GM19395 (cell line): ENCODE measurements at regions not wholly inside any gene's neighbourhood (a gene's known extent, or its start where the extent isn't known, plus 50 kb on each side); places are given as distances from the start of the nearest gene placed in this dataset.
A peak's percentile ranks its signal among the peaks of the same experiment; 100 is the strongest.

Experiments
- ATAC-seq: cut with Tn5 transposase; IDR thresholded peaks from one replicate; pipeline ENCODE4 v1.9.1; 2021; ENCODE audit warnings: mild to moderate bottlenecking, moderate library complexity; ENCODE audit not compliant: unreplicated experiment

DNA sequence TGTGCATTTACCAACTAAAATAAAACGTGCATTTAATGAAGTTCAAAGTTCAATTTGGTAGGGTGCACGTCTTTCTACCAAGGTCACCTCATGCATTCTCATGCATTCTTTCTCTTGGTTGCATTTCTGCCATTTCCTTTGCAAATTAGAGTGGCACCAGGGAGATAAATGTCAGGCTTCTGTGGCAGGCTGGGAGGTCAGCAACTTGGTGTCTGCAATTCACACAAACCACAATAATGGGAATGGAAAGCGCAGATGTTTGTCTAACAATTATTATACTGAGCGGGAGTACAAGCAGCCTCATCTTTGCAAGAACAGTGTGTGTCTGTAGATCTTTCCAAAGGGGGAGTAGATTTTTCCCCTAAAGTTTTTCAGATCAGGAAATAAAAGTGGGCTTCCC is 411.7 kb downstream of the DMRT2 start:
- ATAC-seq = no peak

GRCh38 chr9:1462626-1463308 is 412.6 kb downstream of the DMRT2 start:
- no peak for ATAC-seq

DNA sequence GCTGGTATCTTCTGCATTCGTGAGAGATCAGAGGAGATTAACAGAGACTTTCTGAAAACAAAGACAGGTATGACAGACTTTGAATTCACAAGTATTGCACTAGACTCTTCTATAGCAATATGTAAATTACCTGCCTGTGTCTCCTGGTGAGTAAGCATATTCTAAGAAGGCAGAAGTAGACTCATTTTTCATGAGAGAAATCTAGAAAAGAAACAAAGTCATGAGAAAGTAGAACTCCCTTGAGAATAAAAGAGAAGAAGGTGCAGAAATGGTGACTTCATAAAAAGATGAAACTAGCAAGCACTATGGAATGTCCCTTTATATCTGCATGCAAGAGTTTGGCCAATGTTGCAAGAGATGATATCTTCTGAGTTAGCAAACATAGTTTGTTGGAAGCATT is 419.8 kb downstream of the DMRT2 start:
- ATAC-seq = peak; percentile 87

GRCh38 chr9:1473956-1474634 is 423.9 kb downstream of the DMRT2 start:
- ATAC-seq = no peak

DNA sequence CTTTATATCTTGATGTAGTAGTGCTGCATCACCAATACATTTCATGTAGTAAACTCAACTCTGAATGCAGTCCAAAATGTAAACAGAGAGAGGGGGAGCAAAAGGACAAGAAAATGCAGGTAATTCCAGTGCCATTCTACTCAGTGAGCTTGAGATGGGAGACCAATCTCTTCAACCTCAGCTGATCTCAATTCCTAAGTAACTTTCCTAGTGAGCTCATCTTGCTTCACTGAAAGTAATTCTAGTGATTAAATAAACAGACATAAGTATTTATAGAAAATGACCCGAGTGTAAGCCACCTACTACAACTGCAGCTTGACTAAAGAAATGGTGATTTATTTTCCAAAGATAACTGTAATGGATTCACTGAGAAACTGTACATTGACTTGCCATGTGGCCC is 424.5 kb downstream of the DMRT2 start:
- ATAC-seq = no peak

- peak; percentile 79 for ATAC-seq
Measured at GRCh38 chr9:1490341-1491232, 440.4 kb downstream of the DMRT2 start.

- ATAC-seq = no peak
Measured at GRCh38 chr9:1492156-1492555, 442.0 kb downstream of the DMRT2 start.

DNA sequence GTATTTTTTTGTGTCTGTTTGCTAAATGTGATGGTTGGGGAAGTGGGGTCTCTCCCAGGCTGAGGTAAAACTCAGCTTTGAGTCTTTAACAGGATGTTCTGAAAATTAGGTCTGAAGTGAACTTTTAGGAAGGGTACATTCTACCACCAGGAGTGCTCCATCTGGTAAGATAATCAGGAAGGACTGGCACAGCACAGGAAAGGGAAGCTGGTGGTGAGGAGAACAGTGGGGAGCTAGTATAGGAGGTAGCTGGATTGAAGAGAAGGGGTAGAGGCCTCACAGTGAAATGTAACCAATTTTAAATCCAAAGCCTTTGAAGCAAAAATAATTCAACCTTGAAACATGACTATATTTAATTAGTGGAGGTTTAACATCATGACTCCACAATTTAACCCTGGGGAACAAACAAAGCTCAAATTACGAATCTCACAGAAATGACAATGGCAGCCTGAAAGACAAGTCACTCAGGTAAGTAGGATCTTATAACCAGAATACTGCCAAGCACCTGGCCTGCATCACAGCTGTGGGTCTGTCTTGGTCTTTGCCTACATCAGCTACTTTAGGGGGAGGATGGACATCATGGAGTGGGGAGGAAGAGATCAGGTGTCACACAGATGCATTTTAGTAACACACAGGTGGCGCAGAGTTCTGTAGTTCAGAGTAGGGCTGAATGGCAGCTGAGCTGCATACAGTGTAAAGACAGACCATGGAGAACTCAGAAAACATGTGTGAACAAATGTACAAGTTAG is 445.3 kb downstream of the DMRT2 start:
- no peak for ATAC-seq

DNA sequence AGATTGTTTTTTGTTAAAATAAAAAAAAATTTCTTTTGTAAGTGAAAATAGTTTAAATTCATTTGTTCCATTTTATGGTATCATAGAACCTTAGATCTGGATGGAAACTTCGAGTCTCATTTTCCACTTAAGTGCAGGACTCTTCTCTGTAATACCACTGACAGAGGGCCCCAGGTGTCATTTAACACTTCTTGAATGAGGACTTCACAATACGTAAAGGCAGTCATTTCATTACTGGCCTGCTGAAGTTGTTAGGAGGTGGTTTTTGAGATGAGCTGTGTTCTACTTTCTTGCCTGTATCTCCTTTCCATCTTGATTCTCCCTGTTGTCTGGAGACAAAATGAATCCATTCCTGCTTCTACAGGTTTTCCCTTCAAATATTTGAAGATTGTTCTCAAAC is 455.3 kb downstream of the DMRT2 start:
- no peak for ATAC-seq

DNA sequence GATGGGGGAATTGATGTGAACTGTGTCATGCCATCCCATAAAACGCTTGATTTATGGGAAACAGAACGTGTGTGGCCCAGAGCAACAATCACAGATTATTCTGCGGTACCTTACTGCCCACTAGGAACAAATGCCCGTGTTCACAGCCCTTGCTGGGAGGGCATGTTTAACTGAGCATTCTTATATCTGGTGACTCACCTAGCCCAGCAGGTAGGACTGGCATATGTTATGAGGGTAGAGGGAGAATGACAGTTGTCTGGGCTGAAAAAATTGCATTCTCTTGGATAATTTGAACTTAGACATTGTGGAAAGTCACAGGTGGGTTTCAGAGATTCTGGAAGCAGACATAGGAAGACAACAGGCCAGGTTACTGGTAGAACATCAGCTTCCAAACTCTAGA is 460.6 kb downstream of the DMRT2 start:
- no peak for ATAC-seq

GRCh38 chr9:1513105-1513504 is 462.9 kb downstream of the DMRT2 start:
- ATAC-seq = no peak

- no peak for ATAC-seq
Measured at GRCh38 chr9:1514250-1514649, 464.1 kb downstream of the DMRT2 start.

- ATAC-seq = no peak
Measured at GRCh38 chr9:1514776-1515363, 464.7 kb downstream of the DMRT2 start.

DNA sequence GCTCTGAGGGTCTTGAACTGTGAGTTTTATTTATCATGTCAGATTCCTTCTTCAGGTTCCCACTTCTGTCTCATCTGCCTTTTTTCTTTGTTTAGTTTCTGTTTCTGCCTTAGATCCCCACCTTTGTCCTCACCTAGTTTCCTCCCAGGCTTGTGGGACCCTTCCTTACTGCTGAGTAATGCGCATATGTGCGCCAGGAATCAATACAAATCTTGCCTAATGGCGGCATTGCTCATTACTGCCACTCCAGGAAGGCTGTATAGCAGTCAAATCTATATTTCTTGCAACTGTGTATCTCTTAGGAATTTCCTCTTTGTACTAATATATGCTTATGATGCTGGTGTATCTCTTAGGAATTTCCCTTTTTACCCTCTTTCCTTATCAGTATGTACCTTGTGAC is 465.4 kb downstream of the DMRT2 start:
- no peak for ATAC-seq

- ATAC-seq = no peak
Measured at GRCh38 chr9:1521547-1521946, 471.4 kb downstream of the DMRT2 start.

DNA sequence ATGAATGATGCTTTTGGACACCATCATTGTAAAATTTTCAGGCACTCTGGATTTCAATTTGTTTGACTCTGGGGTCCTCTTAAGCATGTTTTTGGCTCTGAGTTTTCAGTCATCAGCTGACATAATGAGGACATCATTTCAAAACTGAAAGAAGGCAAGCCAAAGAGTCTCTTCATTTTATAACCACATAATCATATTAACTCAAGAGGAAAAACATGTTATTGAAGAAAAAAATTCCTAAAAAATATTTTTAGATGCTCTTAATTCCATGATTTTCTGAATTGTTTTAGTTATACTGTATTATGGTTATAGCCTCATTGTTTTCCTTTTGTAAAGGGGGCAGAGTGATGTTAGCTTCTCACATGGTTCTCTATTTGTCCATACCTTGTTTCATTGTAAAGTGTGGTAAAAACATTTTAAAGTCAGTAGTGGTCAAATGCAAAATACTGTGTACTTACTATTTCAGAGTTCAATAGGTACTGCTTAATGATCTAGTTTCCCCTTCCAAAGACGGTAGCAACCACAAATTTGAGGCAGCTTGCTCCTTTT is 472.1 kb downstream of the DMRT2 start:
- ATAC-seq = peak; percentile 84

- no peak for ATAC-seq
Measured at GRCh38 chr9:1528456-1528855, 478.3 kb downstream of the DMRT2 start.

- ATAC-seq = no peak
Measured at GRCh38 chr9:1530696-1531095, 480.5 kb downstream of the DMRT2 start.

DNA sequence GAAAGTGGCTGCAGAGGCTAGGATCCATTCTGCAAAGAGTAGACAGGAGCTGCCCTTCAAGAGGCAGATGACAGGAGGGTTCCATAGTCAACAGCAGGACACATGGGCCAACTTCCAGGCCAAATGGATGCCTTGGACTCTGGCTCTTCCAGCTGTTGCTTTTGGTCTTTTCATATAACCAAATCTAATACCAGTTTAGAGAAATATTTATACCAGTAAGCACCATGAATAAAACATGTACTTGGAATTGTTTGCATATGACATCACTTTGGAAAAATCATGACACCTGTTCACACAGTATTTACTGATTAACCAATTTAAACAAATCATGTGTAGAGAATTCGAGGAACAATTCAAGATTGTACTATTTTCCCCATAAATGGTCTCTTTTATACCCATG is 481.3 kb downstream of the DMRT2 start:
- ATAC-seq = no peak

DNA sequence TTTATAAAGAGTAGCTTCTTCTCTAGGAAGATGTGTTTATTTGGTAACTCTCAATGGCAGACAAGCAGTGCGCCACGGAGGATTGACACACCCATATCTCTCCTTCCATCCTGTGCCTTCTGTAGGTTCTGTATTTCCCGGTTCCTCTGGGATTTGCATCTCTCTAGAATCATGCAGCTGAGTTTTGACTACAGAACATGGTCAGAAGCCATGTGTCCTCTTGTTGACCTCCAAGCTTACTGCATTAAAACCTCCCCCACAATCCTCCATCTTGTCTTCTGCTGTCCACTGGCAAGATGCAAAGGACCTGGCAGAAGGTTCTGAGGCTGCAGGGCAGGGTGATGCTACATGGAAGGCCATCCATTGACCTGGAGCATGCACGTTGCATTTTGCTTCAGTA is 482.0 kb downstream of the DMRT2 start:
- ATAC-seq = no peak
